ENCODE measurements at regions not wholly inside any gene's neighbourhood (a gene's known extent, or its start where the extent isn't known, plus 50 kb on each side); places are given as distances from the start of the nearest gene placed in this dataset.
"Not testable (repeated sequence)": the region's sequence is repeated elsewhere in the genome, so short reads cannot be mapped to it uniquely, and the experiment has no call there.

DNA sequence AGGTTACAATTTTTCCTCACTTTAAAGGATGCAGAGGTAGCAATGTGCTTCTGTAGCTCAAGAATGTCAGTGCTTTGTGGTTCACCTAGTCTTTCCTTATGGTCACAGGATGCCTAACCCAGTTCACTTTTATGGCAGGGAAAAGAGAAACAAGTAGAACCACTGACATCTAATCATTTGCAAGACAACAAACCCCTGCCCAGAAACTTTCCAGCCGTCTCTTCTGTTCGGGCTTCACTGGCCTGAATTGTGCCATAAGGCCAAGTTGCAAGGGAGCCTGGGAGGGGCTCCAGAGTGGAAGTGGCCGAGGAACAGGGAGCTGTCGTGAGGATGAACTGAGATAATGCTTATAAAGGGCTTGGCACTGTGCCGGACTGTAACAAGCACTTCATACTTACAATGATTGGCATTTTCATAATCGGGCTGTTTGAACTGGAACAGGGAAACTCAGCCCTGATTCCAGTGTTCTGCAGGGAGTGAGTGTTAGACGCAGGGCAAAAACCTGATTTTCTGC, 212.6 kb downstream of the BCAS1 start:
- no peak for DNase-seq (ENCODE audit: low read depth in 2 of 2, low spot score in 1 of 2)

DNA sequence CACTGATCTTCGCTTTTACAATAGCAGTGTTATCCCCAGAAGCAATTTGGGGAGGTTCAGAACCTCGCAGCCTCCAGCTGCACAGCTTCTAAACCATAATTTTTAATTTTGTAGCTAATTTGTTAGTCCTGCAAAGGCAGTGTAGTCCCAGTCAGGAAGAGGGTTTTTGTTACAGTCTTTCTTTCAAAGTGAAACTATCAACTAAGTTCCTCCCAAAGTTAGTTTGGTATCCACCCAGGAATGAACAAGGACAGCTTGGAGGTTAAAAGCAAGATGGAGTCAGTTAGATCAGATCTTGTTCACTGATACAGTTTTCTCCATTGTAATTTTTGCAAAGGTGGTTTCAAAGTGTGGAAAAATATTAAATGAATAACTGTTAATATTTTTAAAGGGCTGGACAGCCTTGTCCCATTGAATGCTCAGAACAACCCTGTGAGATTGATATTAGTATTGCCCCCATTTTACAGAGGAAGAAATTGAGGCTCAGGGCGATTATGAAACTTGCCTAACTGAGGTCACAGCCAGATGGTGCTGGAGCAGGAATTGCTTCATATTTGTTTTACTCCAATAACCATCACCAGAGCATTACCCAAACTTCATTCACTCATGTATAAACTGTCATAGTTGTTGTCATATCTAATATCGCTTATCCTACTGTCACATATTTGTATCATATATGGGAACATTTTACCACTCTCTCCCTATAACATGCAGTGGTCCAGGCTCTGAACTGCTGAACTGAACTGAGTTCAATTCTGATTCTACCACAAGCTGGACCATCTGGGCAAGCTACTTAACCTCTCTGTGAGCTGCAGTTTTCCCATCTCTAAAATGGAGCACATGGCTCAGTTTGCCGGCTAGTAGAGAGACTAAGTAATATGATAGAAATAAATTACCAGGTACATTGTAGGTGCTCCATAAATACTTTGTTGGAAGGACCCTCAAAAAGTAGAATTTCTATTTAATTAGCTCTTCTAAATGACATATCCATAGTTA, 213.8 kb downstream of the BCAS1 start:
- no peak for DNase-seq (ENCODE audit: low read depth in 2 of 2, low spot score in 1 of 2)

DNA sequence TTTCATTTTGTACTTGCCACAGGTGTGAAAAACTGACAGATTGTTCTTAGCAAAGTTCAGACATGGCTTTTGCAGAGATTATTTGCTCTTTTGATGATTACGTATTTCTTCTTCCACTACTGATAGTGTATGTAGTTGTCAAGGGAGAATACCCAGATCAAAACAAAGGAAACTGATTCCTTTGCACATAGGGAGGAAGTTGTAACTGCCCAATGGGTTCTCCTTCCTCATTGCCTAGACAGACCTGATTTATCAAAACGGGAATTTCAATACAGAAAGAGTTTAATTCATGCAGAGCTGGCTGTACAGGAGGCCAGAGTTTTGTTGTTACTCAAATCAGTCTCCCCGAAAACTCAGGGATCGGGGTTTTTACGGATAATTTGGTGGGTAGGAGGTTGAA, 214.7 kb downstream of the BCAS1 start:
- DNase-seq (ENCODE audit: low read depth in 2 of 2, low spot score in 1 of 2): no peak

DNA sequence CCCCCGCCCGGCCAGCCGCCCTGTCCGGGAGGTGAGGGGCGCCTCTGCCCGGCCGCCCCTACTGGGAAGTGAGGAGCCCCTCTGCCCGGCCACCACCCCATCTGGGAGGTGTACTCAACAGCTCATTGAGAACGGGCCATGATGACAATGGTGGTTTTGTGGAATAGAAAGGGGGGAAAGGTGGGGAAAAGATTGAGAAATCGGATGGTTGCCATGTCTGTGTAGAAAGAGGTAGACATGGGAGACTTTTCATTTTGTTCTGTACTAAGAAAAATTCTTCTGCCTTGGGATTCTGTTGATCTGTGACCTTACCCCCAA, 215.8 kb downstream of the BCAS1 start:
- not testable (repeated sequence) for DNase-seq (ENCODE audit: low read depth in 2 of 2, low spot score in 1 of 2)

DNA sequence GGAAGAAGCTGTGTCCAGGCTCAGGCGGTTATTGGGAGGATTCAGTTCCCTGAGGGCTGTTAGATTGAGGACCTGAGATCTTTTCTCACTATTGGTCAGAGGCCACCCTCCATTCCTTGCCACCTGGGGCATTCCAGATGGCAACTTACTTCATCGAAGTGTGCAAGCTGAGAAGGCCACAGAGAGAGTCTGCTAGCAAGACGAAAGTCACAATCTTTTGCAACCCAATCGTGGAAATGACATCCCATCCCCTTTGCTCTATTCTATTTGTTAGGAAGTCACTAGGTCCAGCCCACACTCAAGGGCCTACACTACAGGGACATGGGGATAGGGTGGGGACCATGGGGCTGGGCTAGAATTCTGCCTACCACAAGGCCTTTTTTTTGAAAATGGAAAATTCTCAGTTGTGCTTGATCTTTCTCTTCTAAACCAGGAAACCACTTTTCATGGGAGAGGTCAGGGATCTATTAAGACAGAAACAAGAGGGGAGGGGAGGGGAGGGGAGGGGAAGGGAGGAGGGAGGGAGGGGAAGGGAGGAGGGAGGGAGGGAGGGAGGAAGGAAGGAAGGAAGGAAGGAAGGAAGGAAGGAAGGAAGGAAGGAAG, 217.2 kb downstream of the BCAS1 start:
- no peak for DNase-seq (ENCODE audit: low read depth in 2 of 2, low spot score in 1 of 2)

DNA sequence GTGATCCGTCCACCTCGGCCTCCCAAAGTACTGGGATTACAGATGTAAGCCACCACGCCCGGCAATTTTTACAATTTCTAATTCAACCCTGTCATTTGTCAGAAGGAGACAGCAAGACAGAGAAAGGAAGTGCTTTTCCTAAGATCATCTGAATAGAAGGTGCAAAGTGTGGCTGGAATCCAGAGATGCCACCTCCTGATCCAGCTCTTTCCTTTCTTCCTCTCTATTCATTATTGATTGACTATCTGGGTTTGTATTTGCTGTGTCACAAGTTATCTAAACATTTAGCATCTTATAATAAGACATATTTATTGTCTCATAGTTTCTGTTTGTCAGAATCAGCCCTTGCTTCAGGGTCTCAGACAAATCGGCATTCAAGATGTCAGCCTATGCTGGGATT, 217.7 kb downstream of the BCAS1 start:
- DNase-seq (ENCODE audit: low read depth in 2 of 2, low spot score in 1 of 2): no peak

DNA sequence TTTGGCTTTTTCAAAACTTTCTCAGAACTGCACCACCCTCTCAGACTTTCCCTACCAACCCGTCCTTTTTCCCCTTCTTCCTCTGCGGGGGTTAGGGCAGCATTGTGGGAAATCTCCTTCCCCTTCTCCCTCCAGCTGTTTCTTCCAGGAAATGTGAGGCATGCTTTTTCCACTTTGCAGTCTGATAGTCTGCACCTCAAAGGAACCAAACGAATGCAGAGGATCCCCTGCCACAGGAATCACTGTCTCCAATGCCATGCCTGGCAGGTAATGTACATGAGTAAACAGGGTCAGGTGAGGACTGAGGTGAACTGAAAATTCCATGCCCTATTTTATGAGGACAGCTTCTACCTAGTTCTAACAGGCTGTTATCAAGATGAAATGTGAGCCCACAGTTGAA, 218.4 kb downstream of the BCAS1 start:
- no peak for DNase-seq (ENCODE audit: low read depth in 2 of 2, low spot score in 1 of 2)

DNA sequence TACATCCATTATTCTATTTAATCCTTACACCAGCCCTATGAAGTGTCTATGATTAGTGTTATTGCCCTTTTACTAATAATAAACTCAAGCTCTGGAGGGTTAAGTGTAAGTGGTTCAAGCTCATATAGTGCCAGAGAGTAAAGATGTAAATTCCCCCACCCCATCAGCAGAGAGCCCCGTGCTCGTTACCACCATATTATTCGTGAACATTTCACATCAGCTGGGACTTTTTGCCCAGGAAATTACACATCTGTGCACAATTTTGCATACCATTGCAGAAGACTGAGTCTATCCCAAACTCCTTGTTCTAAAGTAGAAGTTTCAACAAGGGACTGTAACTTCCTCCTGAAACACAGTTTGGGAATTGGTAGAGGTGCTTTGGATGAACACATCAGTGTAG, 220.1 kb downstream of the BCAS1 start:
- DNase-seq (ENCODE audit: low read depth in 2 of 2, low spot score in 1 of 2): no peak

DNA sequence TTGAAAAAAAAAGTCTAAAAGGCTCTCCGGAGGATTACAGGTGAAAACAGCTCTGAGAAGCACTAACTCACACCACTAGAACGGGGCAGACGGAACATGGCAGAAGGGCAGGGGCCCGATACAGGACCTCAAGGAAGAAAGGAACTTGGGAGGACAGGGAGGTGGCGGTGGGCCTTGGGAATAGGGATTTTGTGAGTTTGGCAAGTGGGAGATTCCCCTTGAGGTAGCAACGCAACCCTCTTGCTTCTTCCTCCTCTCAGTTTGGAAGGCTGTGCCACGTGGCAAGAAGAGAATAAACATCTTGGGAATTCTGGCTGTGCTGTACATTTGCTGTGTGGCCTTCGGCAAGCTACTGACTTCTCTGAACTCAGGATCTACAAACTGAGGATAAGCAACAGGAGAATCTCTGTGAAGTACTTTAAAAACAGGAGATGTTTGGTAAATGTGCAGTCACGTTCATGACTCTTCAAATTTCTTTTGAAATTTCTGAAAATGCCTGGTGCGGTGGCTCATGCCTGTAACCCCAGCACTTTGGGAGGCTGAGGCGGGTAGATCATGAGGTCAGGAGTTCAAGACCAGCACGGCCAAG, 220.8 kb downstream of the BCAS1 start:
- DNase-seq (ENCODE audit: low read depth in 2 of 2, low spot score in 1 of 2): no peak

DNA sequence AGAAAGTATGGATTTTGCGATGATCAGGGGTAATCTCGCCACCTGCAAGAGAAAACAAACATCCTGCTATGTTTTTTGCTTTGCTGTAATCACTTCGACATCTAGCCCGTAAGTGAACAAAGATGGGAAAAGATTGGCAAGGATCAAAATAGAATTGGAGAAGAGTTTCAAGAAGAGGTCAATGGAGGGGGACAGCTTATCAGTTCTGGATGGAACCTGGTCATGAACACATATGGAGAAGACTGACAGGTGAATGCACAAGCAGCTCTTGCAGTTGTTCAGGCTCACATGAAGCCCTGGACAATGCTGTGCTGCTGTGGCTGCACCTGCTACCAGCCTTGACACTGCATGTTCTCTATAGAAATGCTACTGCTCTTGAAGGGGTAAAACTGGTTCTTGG, 222.1 kb downstream of the BCAS1 start:
- DNase-seq (ENCODE audit: low read depth in 2 of 2, low spot score in 1 of 2): no peak

DNA sequence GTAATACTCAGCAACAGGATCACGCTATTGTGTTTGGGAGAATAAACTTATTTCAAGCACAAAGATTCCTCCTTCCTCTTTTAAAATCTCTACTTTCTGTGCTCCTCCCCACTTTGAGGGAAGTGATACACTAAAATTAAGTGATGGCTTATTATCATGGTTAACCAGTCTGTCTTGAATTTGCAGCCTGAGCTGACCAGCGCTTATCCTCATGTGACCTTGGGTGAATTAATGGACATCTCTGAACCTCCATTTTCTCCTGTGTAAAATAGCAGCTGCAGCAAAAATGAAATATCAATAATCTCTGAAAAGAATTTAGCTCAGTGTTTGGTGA, 222.6 kb downstream of the BCAS1 start:
- no peak for DNase-seq (ENCODE audit: low read depth in 2 of 2, low spot score in 1 of 2)

DNA sequence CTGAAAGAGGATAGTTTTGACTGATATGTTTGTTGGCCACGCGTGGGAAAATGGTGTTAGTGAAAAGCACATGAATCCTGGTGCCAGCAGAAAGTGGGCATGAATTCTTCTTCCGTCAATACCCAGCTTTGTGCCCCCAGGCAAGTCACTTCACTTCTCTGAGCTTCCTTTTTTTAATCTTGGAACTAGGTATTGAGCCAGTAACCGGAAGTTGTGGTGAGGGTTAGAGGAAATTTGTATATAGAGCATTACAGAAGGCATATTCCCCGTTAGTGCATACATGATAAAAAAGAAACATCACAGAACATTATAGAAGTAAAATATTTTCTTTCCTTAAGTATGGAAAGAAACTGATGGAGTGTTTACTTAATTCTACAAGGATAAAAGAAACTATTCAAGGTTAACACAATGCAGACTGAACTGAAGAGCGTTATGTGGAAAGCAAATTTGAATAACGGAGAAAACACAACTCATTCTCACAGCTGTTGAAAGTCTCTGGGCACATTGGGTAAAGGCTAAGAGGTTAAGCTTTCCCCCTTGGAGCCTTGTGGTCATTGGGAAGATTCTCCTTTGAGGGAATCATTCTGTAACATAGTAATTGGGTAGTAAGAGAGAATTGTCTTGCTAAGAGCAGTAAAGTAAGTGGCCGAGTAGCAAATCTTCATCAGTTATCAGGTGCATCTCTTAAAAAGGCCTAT, 223.1 kb downstream of the BCAS1 start:
- DNase-seq (ENCODE audit: low read depth in 2 of 2, low spot score in 1 of 2): no peak

DNA sequence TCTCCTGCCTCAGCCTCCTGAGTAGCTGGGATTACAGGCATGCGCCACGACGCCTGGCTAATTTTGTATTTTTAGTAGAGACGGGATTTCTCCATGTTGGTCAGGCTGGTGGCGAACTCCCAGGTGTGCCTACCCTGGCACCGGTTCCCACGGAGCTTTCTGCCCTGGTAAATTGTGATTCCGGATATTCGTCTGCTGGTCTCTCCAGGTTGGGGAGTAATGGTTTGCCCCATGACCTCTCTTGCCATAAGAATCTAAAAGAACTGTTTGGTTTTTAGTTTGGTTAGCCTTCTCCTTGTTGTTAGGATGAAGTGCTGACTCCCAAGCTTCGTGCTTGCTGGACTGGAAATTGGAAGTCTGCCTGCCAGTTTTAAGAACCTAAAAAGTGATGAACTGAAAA, 223.8 kb downstream of the BCAS1 start:
- no peak for DNase-seq (ENCODE audit: low read depth in 2 of 2, low spot score in 1 of 2)

DNA sequence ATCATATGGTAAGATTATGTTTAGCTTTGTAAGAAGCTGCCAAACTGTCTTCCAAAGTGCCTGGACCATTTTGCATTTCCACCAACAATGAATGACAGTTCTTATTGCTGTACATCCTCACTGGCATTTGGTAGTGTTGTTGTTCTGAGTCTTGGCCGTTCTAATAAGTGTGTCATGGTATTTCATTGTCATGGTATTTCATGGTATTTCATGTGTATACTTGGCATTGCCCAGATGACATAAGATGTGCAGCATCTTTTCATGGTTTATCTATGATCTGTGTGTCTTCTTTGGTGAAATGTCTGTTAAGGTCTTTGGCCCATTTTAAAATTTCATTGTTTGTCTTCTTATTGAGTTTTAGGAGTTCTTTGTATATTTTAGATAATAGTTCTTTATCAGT, 224.4 kb downstream of the BCAS1 start:
- no peak for DNase-seq (ENCODE audit: low read depth in 2 of 2, low spot score in 1 of 2)

DNA sequence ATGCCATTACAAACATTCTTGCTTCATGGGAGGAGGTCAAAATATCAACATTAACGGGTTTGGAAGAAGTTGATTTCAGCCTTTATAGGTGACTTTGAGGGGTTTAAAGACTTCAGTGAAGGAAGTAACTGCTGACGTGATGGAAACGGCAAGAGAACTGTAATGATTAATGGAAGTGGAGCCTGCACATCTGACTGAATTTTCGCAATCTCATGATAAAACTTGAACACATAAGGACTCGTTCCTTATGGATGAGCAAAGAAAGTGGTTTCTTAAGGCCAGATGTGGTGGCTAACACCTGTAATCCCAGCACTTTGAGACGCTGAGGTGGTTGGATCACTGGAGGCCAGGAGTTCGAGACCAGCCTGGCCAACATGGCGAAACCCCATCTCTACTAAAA, 226.1 kb downstream of the BCAS1 start:
- DNase-seq (ENCODE audit: low read depth in 2 of 2, low spot score in 1 of 2): no peak

DNA sequence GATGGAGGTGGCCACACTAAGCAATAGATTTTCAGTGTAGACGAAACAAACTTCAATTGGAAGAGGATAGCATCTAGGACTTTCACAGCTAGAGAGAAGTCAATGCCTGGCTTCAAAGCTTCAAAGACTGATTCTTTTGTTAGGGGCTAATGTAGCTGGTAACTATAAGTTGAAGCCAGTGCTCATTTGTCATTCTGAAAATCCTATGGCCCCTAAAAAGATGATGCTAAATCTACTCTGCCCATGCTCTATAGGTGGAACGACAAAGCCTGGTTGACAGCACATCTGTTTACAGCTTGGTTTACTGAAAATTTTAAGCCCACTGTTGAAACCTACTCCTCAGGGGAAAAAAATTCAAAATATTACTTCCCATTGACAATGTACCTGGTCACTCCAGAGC, 226.7 kb downstream of the BCAS1 start:
- DNase-seq (ENCODE audit: low read depth in 2 of 2, low spot score in 1 of 2): no peak

DNA sequence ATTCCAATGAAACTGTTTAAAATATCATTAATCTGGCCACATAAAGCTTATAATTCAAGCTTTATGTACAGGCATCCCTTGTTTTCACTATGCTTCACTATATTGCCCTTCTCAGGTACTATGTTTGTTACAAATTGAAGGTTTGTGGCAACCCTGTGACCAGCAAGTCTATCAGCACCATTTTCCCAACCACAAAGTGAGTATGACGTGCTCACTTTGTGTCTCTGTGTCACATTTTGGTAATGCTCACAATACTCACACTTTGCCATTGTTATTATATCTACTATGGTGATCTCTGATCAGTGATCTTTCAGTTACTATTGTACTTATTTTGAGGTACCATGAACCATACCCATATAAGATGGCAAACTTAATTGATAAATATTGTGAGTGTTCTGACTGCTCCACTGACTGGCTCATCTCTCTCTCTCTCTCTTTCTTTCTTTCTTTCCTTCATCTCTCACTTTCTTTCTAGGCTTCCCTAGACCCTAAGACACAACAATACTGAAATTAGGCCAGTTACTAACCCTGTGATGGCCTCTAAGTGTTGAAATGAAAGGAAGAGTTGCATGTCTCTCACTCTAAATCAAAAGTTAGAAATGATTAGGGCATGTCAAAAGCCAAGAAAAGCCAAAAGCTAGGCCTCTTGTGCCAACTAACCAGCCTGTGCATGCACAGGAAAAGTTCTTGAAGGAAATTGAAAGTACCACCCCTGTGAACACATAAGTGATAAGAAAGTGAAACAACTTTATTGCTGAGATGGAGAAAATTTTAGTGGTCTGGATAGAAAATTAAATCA, 227.9 kb downstream of the BCAS1 start:
- DNase-seq (ENCODE audit: low read depth in 2 of 2, low spot score in 1 of 2): no peak

DNA sequence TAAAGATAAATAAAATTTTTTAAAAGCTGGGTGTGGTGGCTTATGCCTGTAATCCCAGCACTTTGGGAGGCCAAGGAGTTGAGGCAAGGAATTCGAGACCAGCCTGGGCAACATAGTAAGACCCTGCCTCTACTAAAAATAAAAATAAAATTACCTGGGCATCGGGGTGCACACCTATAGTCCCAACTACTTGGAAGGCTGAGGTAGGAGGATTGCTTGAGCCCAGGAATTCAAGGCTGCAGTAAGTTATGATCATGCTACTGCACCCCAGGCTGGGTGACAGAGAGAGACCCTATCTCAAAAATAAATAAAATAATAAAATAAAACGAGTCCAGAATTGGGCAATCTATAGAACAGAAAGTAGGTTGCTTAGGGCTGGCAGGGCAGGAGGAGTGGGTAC, 228.7 kb downstream of the BCAS1 start:
- DNase-seq (ENCODE audit: low read depth in 2 of 2, low spot score in 1 of 2): no peak

DNA sequence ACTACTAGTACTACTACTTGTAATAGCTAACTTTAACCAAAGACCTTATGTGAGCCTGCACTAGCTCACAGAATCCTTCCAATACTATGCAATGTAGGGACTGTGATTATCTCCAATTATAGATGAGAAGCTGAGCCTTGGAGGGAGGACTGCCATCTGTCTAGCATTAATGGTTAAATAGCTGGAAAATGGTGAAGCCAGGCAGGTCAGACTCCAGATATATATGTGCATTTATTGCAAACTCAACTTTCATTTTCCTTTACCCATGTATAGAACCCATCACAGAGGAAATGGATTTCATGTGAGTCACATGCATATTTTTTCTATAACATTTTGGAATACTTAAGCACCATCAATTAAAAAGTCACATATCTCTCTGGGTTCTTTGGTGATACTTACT, 229.9 kb downstream of the BCAS1 start:
- DNase-seq (ENCODE audit: low read depth in 2 of 2, low spot score in 1 of 2): no peak

DNA sequence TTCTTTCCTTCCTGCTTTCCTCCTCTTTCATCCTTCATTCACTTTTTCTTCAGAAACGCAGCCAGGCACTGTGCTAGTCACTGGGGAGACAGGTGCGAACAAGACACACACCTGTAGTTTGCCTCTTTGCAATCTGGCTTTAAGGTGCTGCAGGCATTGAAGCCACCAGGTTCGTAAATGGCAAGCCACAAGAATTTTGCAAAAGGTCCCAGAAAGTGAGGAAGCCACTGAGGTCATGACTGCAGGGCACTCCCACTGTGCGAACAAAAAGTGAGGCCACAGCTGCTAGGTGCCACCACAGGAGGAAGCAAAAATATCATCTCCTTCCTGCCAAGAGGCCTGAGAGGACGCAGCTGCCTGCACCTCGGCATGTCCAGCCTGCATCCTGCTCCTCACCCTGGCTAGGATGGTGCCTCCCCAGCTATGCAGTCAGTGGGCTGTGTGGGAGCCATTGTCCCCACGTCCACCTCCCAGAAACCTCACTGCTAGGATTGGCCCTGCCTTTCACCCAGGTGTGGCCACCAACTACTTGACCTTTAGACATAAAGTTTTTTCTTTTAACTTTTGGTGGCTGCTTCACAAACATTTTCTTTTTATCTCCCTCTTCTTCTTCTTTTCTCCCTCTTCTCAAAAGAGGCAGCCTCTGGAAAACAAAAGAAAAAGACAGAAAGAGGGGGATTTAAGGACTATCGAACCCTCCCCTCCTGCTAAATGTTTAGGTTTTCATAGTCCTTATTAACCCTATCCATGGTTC, 230.8 kb downstream of the BCAS1 start:
- DNase-seq (ENCODE audit: low read depth in 2 of 2, low spot score in 1 of 2): peak in 1 of 2 donors; percentile 34
